ENCODE measurements at regions not wholly inside any gene's neighbourhood (a gene's known extent, or its start where the extent isn't known, plus 50 kb on each side); places are given as distances from the start of the nearest gene placed in this dataset.
"Not testable (repeated sequence)": the region's sequence is repeated elsewhere in the genome, so short reads cannot be mapped to it uniquely, and the experiment has no call there.

- TF ChIP-seq GABPA (IDR thresholded peaks at IDR 0.05; ENCODE audit: low read depth): no peak
- no peak overlapping the region for H3K27ac ChIP-seq (replicated peaks)
- no peak for DNase-seq (ENCODE audit: low read depth in 1 of 2, low spot score in 1 of 2)
- no peak overlapping the region for H3K4me3 ChIP-seq (replicated peaks; ENCODE audit: insufficient read depth, low read length)
- no peaks in the 10 kb centered on the region for H3K27me3 ChIP-seq (ENCODE audit: insufficient read depth, poor library complexity, severe bottlenecking)
Measured at GRCh38 chr15:96165775-96166174, 164.7 kb upstream of the NR2F2 start.

- no peak for DNase-seq (ENCODE audit: low read depth in 1 of 2, low spot score in 1 of 2)
- TF ChIP-seq POLR2AphosphoS5 (IDR thresholded peaks at IDR 0.05; ENCODE audit: low read depth): no peak
- TF ChIP-seq CTCF (IDR thresholded peaks at IDR 0.05; ENCODE audit: insufficient read depth, low read length): no peak
- TF ChIP-seq GABPA (IDR thresholded peaks at IDR 0.05; ENCODE audit: low read depth): no peak
- no peak for TF ChIP-seq SPI1 (IDR thresholded peaks at IDR 0.05; ENCODE audit: borderline replicate concordance, low read depth)
- no peak for TF ChIP-seq REST (IDR thresholded peaks at IDR 0.05; ENCODE audit: insufficient replicate concordance, low read depth)
- H3K4me3 ChIP-seq (replicated peaks; ENCODE audit: insufficient read depth, low read length): no peak overlapping the region
- H3K27ac ChIP-seq (replicated peaks): no peak overlapping the region
- no peaks in the 10 kb centered on the region for H3K27me3 ChIP-seq (ENCODE audit: insufficient read depth, poor library complexity, severe bottlenecking)
Measured at GRCh38 chr15:96166223-96167200, 164.0 kb upstream of the NR2F2 start.

GRCh38 chr15:96170616-96170978 is 159.9 kb upstream of the NR2F2 start:
- DNase-seq (ENCODE audit: low read depth in 1 of 2, low spot score in 1 of 2); H3K27ac ChIP-seq (replicated peaks); H3K4me3 ChIP-seq (replicated peaks; ENCODE audit: insufficient read depth, low read length); H3K27me3 ChIP-seq (ENCODE audit: insufficient read depth, poor library complexity, severe bottlenecking): not testable (repeated sequence)

- H3K27me3 ChIP-seq (ENCODE audit: insufficient read depth, poor library complexity, severe bottlenecking): no peaks in the 10 kb centered on the region
- H3K4me3 ChIP-seq (replicated peaks; ENCODE audit: insufficient read depth, low read length): no peak overlapping the region
- H3K27ac ChIP-seq (replicated peaks): no peak overlapping the region
- TF ChIP-seq SPI1 (IDR thresholded peaks at IDR 0.05; ENCODE audit: borderline replicate concordance, low read depth) (no peak), REST (IDR thresholded peaks at IDR 0.05; ENCODE audit: insufficient replicate concordance, low read depth) (no peak), GABPA (IDR thresholded peaks at IDR 0.05; ENCODE audit: low read depth) (no peak), POLR2AphosphoS5 (IDR thresholded peaks at IDR 0.05; ENCODE audit: low read depth) (no peak), CTCF (IDR thresholded peaks at IDR 0.05; ENCODE audit: insufficient read depth, low read length) (no peak)
- no peak for DNase-seq (ENCODE audit: low read depth in 1 of 2, low spot score in 1 of 2)
Measured at GRCh38 chr15:96170979-96171739, 159.3 kb upstream of the NR2F2 start.
